Sigmoid colon (tissue), 4 donors: ENCODE measurements at regions not wholly inside any gene's neighbourhood (a gene's known extent, or its start where the extent isn't known, plus 50 kb on each side); places are given as distances from the start of the nearest gene placed in this dataset.

Experiments used
- CTCF ChIP-seq, 4 experiments: fragments of 450-650 bp in 3 of 4; fragments of 200-600 bp in 1 of 4; IDR thresholded peaks; one replicate each; pipeline ENCODE4 v1.5.1; 2016 to 2019; ENCODE audit warnings: antibody characterized with exemption in 4 of 4, mild to moderate bottlenecking in 3 of 4, moderate library complexity in 2 of 4
- EP300 ChIP-seq, 4 donors: sonication (generic); formaldehyde crosslinking; IDR thresholded peaks; one replicate each; pipeline ENCODE4 v1.6.1; 2017; ENCODE audit warnings: antibody characterized with exemption in 4 of 4
- POLR2A ChIP-seq, 2 donors: fragments of 450-650 bp; IDR thresholded peaks; one replicate each; pipeline ENCODE4 v1.6.1; 2016; ENCODE audit warnings: antibody characterized with exemption in 2 of 2, mild to moderate bottlenecking in 2 of 2, moderate library complexity in 2 of 2
- POLR2AphosphoS5 ChIP-seq, 4 donors: sonication (generic); formaldehyde crosslinking; IDR thresholded peaks; one replicate each; pipeline ENCODE4 v1.6.1; 2017; ENCODE audit warnings: antibody characterized with exemption in 4 of 4

GRCh38 chr1:162952956-162953355, 92.0 kb upstream of the CCDC190 start:
- TF ChIP-seq POLR2AphosphoS5 (IDR thresholded peaks at IDR 0.05) (no peak), CTCF (IDR thresholded peaks at IDR 0.05) (no peak), POLR2A (IDR thresholded peaks at IDR 0.05) (no peak), EP300 (IDR thresholded peaks at IDR 0.05) (no peak)
